ENCODE measurements at regions not wholly inside any gene's neighbourhood (a gene's known extent, or its start where the extent isn't known, plus 50 kb on each side); places are given as distances from the start of the nearest gene placed in this dataset.

- TF ChIP-seq, protein P1, sequence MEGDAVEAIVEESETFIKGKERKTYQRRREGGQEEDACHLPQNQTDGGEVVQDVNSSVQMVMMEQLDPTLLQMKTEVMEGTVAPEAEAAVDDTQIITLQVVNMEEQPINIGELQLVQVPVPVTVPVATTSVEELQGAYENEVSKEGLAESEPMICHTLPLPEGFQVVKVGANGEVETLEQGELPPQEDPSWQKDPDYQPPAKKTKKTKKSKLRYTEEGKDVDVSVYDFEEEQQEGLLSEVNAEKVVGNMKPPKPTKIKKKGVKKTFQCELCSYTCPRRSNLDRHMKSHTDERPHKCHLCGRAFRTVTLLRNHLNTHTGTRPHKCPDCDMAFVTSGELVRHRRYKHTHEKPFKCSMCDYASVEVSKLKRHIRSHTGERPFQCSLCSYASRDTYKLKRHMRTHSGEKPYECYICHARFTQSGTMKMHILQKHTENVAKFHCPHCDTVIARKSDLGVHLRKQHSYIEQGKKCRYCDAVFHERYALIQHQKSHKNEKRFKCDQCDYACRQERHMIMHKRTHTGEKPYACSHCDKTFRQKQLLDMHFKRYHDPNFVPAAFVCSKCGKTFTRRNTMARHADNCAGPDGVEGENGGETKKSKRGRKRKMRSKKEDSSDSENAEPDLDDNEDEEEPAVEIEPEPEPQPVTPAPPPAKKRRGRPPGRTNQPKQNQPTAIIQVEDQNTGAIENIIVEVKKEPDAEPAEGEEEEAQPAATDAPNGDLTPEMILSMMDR (IDR thresholded peaks at IDR 0.05), result no peak
- no peak for TF ChIP-seq POLR2A (IDR thresholded peaks at IDR 0.05)
These were observed 53.9 kb upstream of the CTBP2 start for GRCh38 chr10:125214283-125214570.
